PC-9 (cell line): ENCODE measurements at regions not wholly inside any gene's neighbourhood (a gene's known extent, or its start where the extent isn't known, plus 50 kb on each side); places are given as distances from the start of the nearest gene placed in this dataset.

ENCODE experiments used
- BruUV-seq: library from RNA; stranded (reverse); fragments of 400-500 nt; replicated peaks from 2 replicates; lab custom pipeline; 2021; lab: Mats Ljungman, UMichigan
- CTCF ChIA-PET: fragments of 300-600 bp; sonication (Branson Sonifier 250); formaldehyde crosslinking; loops from one replicate; lab custom pipeline; 2022; ENCODE audit warnings: antibody characterized with exemption; lab: Charles Lee
- POLR2A ChIA-PET: fragments of 300-600 bp; sonication (Branson Sonifier 250); formaldehyde crosslinking; loops from one replicate; lab custom pipeline; 2022; ENCODE audit warnings: antibody characterized with exemption; ENCODE audit not compliant: unreplicated experiment; lab: Charles Lee
- DNase-seq, 2 experiments: peaks; one replicate each; pipeline versions ENCODE4 v3.0.0 to v3.0.0-alpha.2; 2015 to 2022; ENCODE audit warnings: mixed read lengths in 1 of 2
- H2AFZ ChIP-seq: fragments of 200-600 bp; sonication (generic); 2 replicates; pipeline ENCODE4 v1.8.1; 2017; ENCODE audit warnings: antibody characterized with exemption
- H3F3A ChIP-seq: fragments of 200-600 bp; sonication (generic); 2 replicates; pipeline ENCODE4 v1.8.1; 2017; ENCODE audit warnings: antibody characterized with exemption, mild to moderate bottlenecking, low read depth; ENCODE audit not compliant: insufficient read depth
- H3K27ac ChIP-seq: fragments of 200-600 bp; sonication (generic); 2 replicates; pipeline ENCODE4 v1.6.1; 2016; ENCODE audit warnings: mixed run types
- H3K27me3 ChIP-seq: fragments of 200-600 bp; sonication (generic); 2 replicates; pipeline ENCODE4 v1.6.1; 2016; ENCODE audit warnings: low read depth, mixed run types; ENCODE audit not compliant: insufficient read depth
- H3K36me3 ChIP-seq: fragments of 200-600 bp; sonication (generic); 2 replicates; pipeline ENCODE4 v1.6.1; 2016; ENCODE audit warnings: low read depth, mixed run types
- H3K4me1 ChIP-seq: fragments of 200-600 bp; sonication (generic); replicated peaks from 2 replicates; pipeline ENCODE4 v1.6.1; 2016; ENCODE audit warnings: mixed run types; ENCODE audit not compliant: insufficient read depth
- H3K4me2 ChIP-seq: fragments of 200-600 bp; sonication (generic); 2 replicates; pipeline ENCODE4 v1.6.1; 2017; ENCODE audit warnings: mixed run types
- H3K4me3 ChIP-seq: fragments of 200-600 bp; sonication (generic); 2 replicates; pipeline ENCODE4 v1.6.1; 2016; ENCODE audit warnings: mixed run types
- H3K79me2 ChIP-seq: fragments of 200-600 bp; sonication (generic); 2 replicates; pipeline ENCODE4 v1.6.1; 2017; ENCODE audit warnings: low read depth, mixed run types
- H3K9me2 ChIP-seq: fragments of 200-600 bp; sonication (generic); 2 replicates; pipeline ENCODE4 v1.8.1; 2017; ENCODE audit warnings: mild to moderate bottlenecking; ENCODE audit not compliant: insufficient read depth
- H3K9me3 ChIP-seq: fragments of 200-600 bp; sonication (generic); 2 replicates; pipeline ENCODE4 v1.8.1; 2016; ENCODE audit warnings: low read depth; ENCODE audit not compliant: insufficient read depth
- H4K20me1 ChIP-seq: fragments of 200-600 bp; sonication (generic); 2 replicates; pipeline ENCODE4 v1.8.1; 2017; ENCODE audit not compliant: insufficient read depth
- CTCF ChIP-seq: fragments of 200-600 bp; sonication (generic); conservative IDR thresholded peaks from 2 replicates; pipeline ENCODE4 v1.6.1; 2017; ENCODE audit warnings: mixed run types, antibody characterized with exemption, mild to moderate bottlenecking, moderate library complexity
- EZH2 ChIP-seq: fragments of 200-600 bp; sonication (generic); IDR thresholded peaks from 2 replicates; pipeline ENCODE4 v1.8.0; 2017; ENCODE audit warnings: antibody characterized with exemption, low read depth
- intact Hi-C: fragments of 100-400 bp; cut with micrococcal nuclease; formaldehyde crosslinking; loops from one replicate; pipeline ENCODE4 v1.10.0; 2022; ENCODE audit not compliant: unreplicated experiment

GRCh38 chr3:162568706-162569105 lies 1072.1 kb downstream of the OTOL1 start:
- Histone ChIP-seq H3K79me2 (no peaks in the 10 kb centered on the region), H3K9me2 (no peaks in the 10 kb centered on the region), H3K4me3 (no peak overlapping the region), H2AFZ (no peak overlapping the region), H3K9me3 (no peaks in the 10 kb centered on the region), H3K36me3 (no peaks in the 10 kb centered on the region), H4K20me1 (no peaks in the 10 kb centered on the region; the same call in 1 of the 2 replicates), H3K27ac (no peak overlapping the region), H3K4me1 (no peaks in the 10 kb centered on the region), H3K27me3 (no peaks in the 10 kb centered on the region), H3K4me2 (no peak overlapping the region), H3F3A (no peaks in the 10 kb centered on the region)
- ChIA-PET POLR2A (no interaction called here), CTCF (no interaction called here)
- intact Hi-C loops, result no loop called here
- TF ChIP-seq EZH2, result no peak
- TF ChIP-seq CTCF, result no peak
- DNase-seq, result no peak
- BruUV-seq, result no TSS peak

- DNase-seq, result no peak
- intact Hi-C loops, result no loop called here
- Histone ChIP-seq H2AFZ (no peak overlapping the region), H3F3A (no peaks in the 10 kb centered on the region), H3K79me2 (no peaks in the 10 kb centered on the region), H3K9me2 (no peaks in the 10 kb centered on the region), H3K36me3 (no peaks in the 10 kb centered on the region), H3K4me2 (no peak overlapping the region), H3K4me3 (no peak overlapping the region), H3K27me3 (no peaks in the 10 kb centered on the region), H3K9me3 (no peaks in the 10 kb centered on the region), H4K20me1 (no peaks in the 10 kb centered on the region; the same call in 1 of the 2 replicates), H3K27ac (no peak overlapping the region), H3K4me1 (no peaks in the 10 kb centered on the region)
- CTCF ChIA-PET, result no interaction called here
- POLR2A ChIA-PET, result no interaction called here
- TF ChIP-seq EZH2 (no peak), CTCF (no peak)
- BruUV-seq, result no TSS peak
Measured at GRCh38 chr3:162569314-162569713, 1072.7 kb downstream of the OTOL1 start.

- no peaks in the 10 kb centered on the region for H3K27me3 ChIP-seq
- H3K9me2 ChIP-seq, result no peaks in the 10 kb centered on the region
- H4K20me1 ChIP-seq, result no peaks in the 10 kb centered on the region
- no peak overlapping the region for H3K27ac ChIP-seq
- CTCF ChIA-PET, result no interaction called here
- POLR2A ChIA-PET, result no interaction called here
- no peaks in the 10 kb centered on the region for H3K36me3 ChIP-seq
- no peaks in the 10 kb centered on the region for H3K79me2 ChIP-seq
- no peak overlapping the region for H3K4me2 ChIP-seq
- BruUV-seq, result no TSS peak
- DNase-seq, result no peak
- no peak overlapping the region for H2AFZ ChIP-seq
- TF ChIP-seq EZH2 (no peak), CTCF (no peak)
- intact Hi-C loops, result no loop called here
- H3F3A ChIP-seq, result no peaks in the 10 kb centered on the region
- H3K9me3 ChIP-seq, result no peaks in the 10 kb centered on the region
- H3K4me3 ChIP-seq, result no peak overlapping the region
- no peaks in the 10 kb centered on the region for H3K4me1 ChIP-seq
Measured at GRCh38 chr3:162584986-162585385, 1088.4 kb downstream of the OTOL1 start.
